ENCODE measurements at regions not wholly inside any gene's neighbourhood (a gene's known extent, or its start where the extent isn't known, plus 50 kb on each side); places are given as distances from the start of the nearest gene placed in this dataset.
"Not testable (repeated sequence)": the region's sequence is repeated elsewhere in the genome, so short reads cannot be mapped to it uniquely, and the experiment has no call there.

- TF ChIP-seq CTCF (IDR thresholded peaks at IDR 0.05; ENCODE audit: unreplicated experiment): no peak
- DNase-seq (ENCODE audit: low spot score, unreplicated experiment): no peak
- Mint-ChIP-seq H3K27ac (no peak overlapping the region), H3K4me1 (ENCODE audit: low read depth) (peaks cover 2% of the 10 kb centered on the region), H3K9me3 (ENCODE audit: low read depth) (no peaks in the 10 kb centered on the region), H3K36me3 (ENCODE audit: insufficient read depth) (no peaks in the 10 kb centered on the region), H3K27me3 (no peaks in the 10 kb centered on the region), H3K4me3 (ENCODE audit: low read depth) (no peak overlapping the region)
These were observed 427.1 kb upstream of the FRG2C start for GRCh38 chr3:75237053-75237452.

DNA sequence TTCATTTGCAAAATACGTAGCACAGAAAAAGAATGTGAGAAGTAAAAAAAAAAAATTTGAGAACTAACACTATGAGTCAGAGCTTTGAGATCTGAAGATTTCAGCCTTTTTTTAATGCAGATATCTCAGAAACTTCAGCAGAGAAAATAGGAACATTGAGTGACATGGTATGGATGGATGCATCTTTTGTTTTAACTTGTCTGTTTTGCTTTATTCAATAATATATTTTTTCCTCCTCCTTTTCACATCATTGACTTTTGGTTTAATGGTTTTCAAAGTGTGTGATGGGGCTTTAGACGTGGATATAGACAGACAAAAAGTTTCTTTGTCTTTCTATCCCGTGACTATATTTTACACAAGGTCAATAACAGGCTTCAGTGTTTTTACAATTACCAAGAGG lies 426.7 kb upstream of the FRG2C start:
- no peaks in the 10 kb centered on the region for H3K9me3 Mint-ChIP-seq (ENCODE audit: low read depth)
- H3K4me1 Mint-ChIP-seq (ENCODE audit: low read depth): peaks cover 2% of the 10 kb centered on the region
- H3K4me3 Mint-ChIP-seq (ENCODE audit: low read depth): no peak overlapping the region
- no peak overlapping the region for H3K27ac Mint-ChIP-seq
- no peak for TF ChIP-seq CTCF (IDR thresholded peaks at IDR 0.05; ENCODE audit: unreplicated experiment)
- no peaks in the 10 kb centered on the region for H3K27me3 Mint-ChIP-seq
- DNase-seq (ENCODE audit: low spot score, unreplicated experiment): no peak
- no peaks in the 10 kb centered on the region for H3K36me3 Mint-ChIP-seq (ENCODE audit: insufficient read depth)

GRCh38 chr3:75241226-75241962 lies 422.7 kb upstream of the FRG2C start:
- not testable (repeated sequence) for H3K4me3 Mint-ChIP-seq (ENCODE audit: low read depth); H3K27ac Mint-ChIP-seq; DNase-seq (ENCODE audit: low spot score, unreplicated experiment); H3K27me3 Mint-ChIP-seq; H3K9me3 Mint-ChIP-seq (ENCODE audit: low read depth); H3K36me3 Mint-ChIP-seq (ENCODE audit: insufficient read depth)
- H3K4me1 Mint-ChIP-seq (ENCODE audit: low read depth): peaks cover 11% of the 10 kb centered on the region

DNA sequence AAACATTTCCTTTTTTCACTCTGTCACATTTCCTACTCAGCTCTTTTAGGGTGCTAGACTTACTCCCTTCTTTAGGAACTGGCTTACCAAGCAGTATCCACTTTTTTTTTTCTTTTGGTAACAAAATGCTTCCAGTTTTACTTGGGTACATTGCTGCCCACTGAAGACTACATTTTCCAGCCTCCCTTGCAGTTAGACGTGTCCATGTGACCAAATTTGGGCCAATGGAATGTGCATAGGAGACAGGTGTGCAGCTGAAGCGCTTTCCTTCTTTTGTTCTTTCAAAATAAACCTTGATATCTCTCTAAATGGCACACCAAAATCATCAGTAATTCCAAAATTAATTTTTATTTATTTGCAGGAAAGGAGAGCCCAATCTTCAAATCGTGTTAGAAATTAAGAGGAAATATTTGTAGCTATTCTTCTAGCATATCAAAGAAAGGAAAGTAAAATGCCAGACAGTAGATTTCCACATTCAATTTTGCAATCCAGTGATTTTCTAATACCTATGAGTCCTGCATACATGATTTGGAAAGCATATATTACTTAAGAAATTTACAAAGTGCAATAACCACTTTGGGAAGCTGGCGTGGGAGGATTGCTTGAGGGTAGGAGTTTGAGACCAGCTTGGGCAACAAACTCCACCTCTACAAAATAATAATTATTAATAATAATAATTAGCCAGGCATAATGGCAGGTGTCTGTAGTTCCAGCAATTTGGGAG lies 422.0 kb upstream of the FRG2C start:
- H3K27me3 Mint-ChIP-seq: no peaks in the 10 kb centered on the region
- H3K27ac Mint-ChIP-seq: no peak overlapping the region
- no peaks in the 10 kb centered on the region for H3K36me3 Mint-ChIP-seq (ENCODE audit: insufficient read depth)
- DNase-seq (ENCODE audit: low spot score, unreplicated experiment): no peak
- peaks cover 11% of the 10 kb centered on the region for H3K4me1 Mint-ChIP-seq (ENCODE audit: low read depth)
- TF ChIP-seq CTCF (IDR thresholded peaks at IDR 0.05; ENCODE audit: unreplicated experiment): no peak
- H3K4me3 Mint-ChIP-seq (ENCODE audit: low read depth): no peak overlapping the region
- no peaks in the 10 kb centered on the region for H3K9me3 Mint-ChIP-seq (ENCODE audit: low read depth)

GRCh38 chr3:75248974-75249373 lies 415.2 kb upstream of the FRG2C start:
- H3K9me3 Mint-ChIP-seq (ENCODE audit: low read depth): no peaks in the 10 kb centered on the region
- no peak overlapping the region for H3K4me3 Mint-ChIP-seq (ENCODE audit: low read depth)
- H3K27ac Mint-ChIP-seq: no peak overlapping the region
- no peaks in the 10 kb centered on the region for H3K27me3 Mint-ChIP-seq
- DNase-seq (ENCODE audit: low spot score, unreplicated experiment): no peak
- no peaks in the 10 kb centered on the region for H3K36me3 Mint-ChIP-seq (ENCODE audit: insufficient read depth)
- H3K4me1 Mint-ChIP-seq (ENCODE audit: low read depth): peaks cover 9% of the 10 kb centered on the region
- TF ChIP-seq CTCF (IDR thresholded peaks at IDR 0.05; ENCODE audit: unreplicated experiment): no peak

DNA sequence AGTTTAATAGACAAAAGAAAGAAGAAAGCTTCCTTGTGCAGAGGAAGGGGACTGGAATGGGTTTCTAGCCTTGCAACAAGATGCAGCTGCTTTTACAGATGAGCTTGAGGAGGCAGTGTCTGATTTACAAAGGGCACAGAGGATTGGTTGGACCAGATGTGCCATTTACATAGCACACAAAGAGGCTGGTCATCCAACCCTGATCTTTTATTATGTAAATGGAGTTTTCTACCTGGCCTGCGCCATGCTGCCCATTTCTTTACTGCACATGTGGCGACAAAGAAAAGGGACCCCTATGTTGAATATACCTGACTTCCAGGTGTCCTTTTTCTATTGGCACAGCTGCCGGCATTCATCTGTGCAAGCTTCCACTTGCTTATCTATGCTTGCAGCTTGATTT lies 409.4 kb upstream of the FRG2C start:
- no peak for TF ChIP-seq CTCF (IDR thresholded peaks at IDR 0.05; ENCODE audit: unreplicated experiment)
- Mint-ChIP-seq H3K4me1 (ENCODE audit: low read depth) (no peaks in the 10 kb centered on the region), H3K9me3 (ENCODE audit: low read depth) (no peaks in the 10 kb centered on the region), H3K4me3 (ENCODE audit: low read depth) (no peak overlapping the region), H3K27me3 (no peaks in the 10 kb centered on the region), H3K27ac (no peak overlapping the region), H3K36me3 (ENCODE audit: insufficient read depth) (no peaks in the 10 kb centered on the region)
- DNase-seq (ENCODE audit: low spot score, unreplicated experiment): no peak
